ENCODE measurements at regions not wholly inside any gene's neighbourhood (a gene's known extent, or its start where the extent isn't known, plus 50 kb on each side); places are given as distances from the start of the nearest gene placed in this dataset.

DNA sequence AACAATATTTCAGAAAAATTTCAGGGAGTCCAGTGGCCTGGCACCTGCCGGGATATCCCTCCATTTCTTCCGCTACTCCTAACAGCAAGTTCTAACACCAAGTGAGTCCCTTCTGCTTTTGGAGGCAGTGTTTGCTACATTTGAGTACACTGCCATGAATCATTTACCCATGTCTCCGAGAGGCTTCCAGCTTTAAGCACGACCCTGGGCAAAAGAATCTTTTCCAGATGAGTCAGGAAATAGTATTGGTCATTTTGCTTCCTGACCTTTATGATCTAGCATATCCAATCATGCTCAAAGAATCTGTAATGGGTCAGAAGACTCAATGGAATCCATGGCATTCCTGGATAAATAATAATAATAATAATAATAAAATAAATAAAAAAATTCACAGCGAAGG lies 60.7 kb upstream of the FMN2 start:
- H3K36me3 Mint-ChIP-seq (ENCODE audit: insufficient read depth, unreplicated experiment), result no peaks in the 10 kb centered on the region

DNA sequence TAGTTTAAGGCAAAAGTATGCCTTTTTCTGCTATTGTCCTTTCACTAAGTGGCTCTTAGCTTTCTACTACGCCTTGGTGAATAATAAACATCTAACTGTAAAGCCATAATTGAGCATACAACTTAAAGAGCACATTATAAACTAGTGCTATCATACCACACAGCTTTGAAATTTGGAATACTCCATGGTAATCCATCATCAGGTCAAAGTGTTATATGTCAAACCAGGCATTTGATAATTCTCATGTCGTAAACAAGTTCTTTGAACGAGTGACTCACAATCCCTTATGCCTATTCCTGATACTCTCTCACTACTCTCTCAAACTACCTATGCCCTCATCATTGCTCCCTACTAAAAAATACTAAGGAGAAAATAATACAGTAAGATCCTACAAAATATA lies 60.3 kb upstream of the FMN2 start:
- TF ChIP-seq, protein P1, sequence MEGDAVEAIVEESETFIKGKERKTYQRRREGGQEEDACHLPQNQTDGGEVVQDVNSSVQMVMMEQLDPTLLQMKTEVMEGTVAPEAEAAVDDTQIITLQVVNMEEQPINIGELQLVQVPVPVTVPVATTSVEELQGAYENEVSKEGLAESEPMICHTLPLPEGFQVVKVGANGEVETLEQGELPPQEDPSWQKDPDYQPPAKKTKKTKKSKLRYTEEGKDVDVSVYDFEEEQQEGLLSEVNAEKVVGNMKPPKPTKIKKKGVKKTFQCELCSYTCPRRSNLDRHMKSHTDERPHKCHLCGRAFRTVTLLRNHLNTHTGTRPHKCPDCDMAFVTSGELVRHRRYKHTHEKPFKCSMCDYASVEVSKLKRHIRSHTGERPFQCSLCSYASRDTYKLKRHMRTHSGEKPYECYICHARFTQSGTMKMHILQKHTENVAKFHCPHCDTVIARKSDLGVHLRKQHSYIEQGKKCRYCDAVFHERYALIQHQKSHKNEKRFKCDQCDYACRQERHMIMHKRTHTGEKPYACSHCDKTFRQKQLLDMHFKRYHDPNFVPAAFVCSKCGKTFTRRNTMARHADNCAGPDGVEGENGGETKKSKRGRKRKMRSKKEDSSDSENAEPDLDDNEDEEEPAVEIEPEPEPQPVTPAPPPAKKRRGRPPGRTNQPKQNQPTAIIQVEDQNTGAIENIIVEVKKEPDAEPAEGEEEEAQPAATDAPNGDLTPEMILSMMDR (IDR thresholded peaks at IDR 0.05; ENCODE audit: unreplicated experiment), result no peak
- peaks cover 32% of the 10 kb centered on the region for H3K4me1 Mint-ChIP-seq (ENCODE audit: low read depth, unreplicated experiment)
- H3K36me3 Mint-ChIP-seq (ENCODE audit: insufficient read depth, unreplicated experiment), result no peaks in the 10 kb centered on the region
- no TSS peak for BruUV-seq (replicated peaks)
- no peaks in the 10 kb centered on the region for H3K9me3 Mint-ChIP-seq (ENCODE audit: low read depth, unreplicated experiment)
- peak overlapping the region; percentile 3 for H3K27ac Mint-ChIP-seq (ENCODE audit: unreplicated experiment)
- CTCF ChIA-PET, result interaction anchor here (0.7 to 0.9 kb wide), 2 partner anchors 158 to 645 kb away, joined by 3 read pairs; partner anchors contain the start of gene CHRM3
- DNase-seq, result no peak
- intact Hi-C loops (cut with micrococcal nuclease; ENCODE audit: unreplicated experiment), result loop anchor here (10.0 kb wide), 1 partner anchor 493 kb away; no protein-coding TSS in a partner anchor
- H3K4me3 Mint-ChIP-seq (ENCODE audit: low read depth, unreplicated experiment), result no peak overlapping the region
- no peaks in the 10 kb centered on the region for H3K27me3 Mint-ChIP-seq (ENCODE audit: unreplicated experiment)

More for the DNA sequence above, 60.7 kb upstream of the FMN2 start:
- intact Hi-C loops (cut with micrococcal nuclease; ENCODE audit: unreplicated experiment), result loop anchor here (10.0 kb wide), 1 partner anchor 494 kb away; no protein-coding TSS in a partner anchor
- Mint-ChIP-seq H3K4me3 (ENCODE audit: low read depth, unreplicated experiment) (no peak overlapping the region), H3K27me3 (ENCODE audit: unreplicated experiment) (no peaks in the 10 kb centered on the region), H3K9me3 (ENCODE audit: low read depth, unreplicated experiment) (no peaks in the 10 kb centered on the region), H3K27ac (ENCODE audit: unreplicated experiment) (peak overlapping the region; percentile 3), H3K4me1 (ENCODE audit: low read depth, unreplicated experiment) (peaks cover 32% of the 10 kb centered on the region)
- TF ChIP-seq, protein P1 (IDR thresholded peaks at IDR 0.05; ENCODE audit: unreplicated experiment), result no peak
- BruUV-seq (replicated peaks), result no TSS peak
- CTCF ChIA-PET, result interaction anchor here (0.7 to 0.9 kb wide), 2 partner anchors 158 to 645 kb away, joined by 3 read pairs; partner anchors contain the start of gene CHRM3
- peak; percentile 31 for DNase-seq

DNA sequence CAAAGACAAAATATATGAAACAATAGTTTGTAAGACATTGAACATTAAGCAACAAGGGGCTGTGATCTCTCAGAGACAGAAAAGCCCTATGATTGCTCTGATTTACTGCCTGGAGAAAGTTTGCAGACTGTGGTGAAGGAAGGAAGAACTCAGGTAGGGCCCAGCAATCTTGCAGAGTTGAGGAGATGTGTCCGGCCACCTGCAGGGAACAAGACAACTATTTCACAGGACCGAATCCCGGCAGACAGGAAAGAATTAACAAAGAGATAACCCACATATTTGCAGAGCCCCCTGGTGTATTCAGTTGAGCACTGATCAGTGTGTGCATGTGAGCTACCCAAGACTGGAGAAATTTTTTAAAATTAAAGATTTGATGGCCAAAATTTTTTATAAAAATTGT lies 58.3 kb upstream of the FMN2 start:
- Mint-ChIP-seq H3K4me3 (ENCODE audit: low read depth, unreplicated experiment) (no peak overlapping the region), H3K27me3 (ENCODE audit: unreplicated experiment) (no peaks in the 10 kb centered on the region), H3K36me3 (ENCODE audit: insufficient read depth, unreplicated experiment) (no peaks in the 10 kb centered on the region), H3K9me3 (ENCODE audit: low read depth, unreplicated experiment) (no peaks in the 10 kb centered on the region), H3K4me1 (ENCODE audit: low read depth, unreplicated experiment) (peaks cover 32% of the 10 kb centered on the region), H3K27ac (ENCODE audit: unreplicated experiment) (no peak overlapping the region)
- DNase-seq, result no peak
- CTCF ChIA-PET, result no interaction called here
- BruUV-seq (replicated peaks), result no TSS peak
- TF ChIP-seq, protein P1 (IDR thresholded peaks at IDR 0.05; ENCODE audit: unreplicated experiment), result no peak
- intact Hi-C loops (cut with micrococcal nuclease; ENCODE audit: unreplicated experiment), result loop anchor here (10.0 kb wide), 1 partner anchor 491 kb away; no protein-coding TSS in a partner anchor

DNA sequence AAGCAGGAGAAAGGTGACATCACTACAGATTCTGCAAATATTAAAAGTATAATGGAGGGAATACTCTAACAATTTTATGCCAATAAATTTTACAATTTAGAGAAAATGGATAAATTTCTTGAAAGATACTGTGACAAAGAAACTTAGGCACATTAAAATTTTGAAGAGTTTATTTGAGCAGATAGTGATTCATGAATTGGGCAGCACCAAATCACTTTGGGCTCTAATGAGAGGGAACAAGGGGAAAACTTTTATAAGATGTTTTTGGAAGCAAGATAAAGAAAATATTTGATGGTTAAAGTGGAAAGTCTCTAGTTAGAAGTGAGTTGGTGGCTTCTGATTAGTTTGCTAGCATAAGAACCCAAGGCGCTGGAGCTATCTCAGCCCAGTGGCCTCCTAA lies 55.2 kb upstream of the FMN2 start:
- Mint-ChIP-seq H3K36me3 (ENCODE audit: insufficient read depth, unreplicated experiment) (no peaks in the 10 kb centered on the region), H3K4me3 (ENCODE audit: low read depth, unreplicated experiment) (no peak overlapping the region), H3K27ac (ENCODE audit: unreplicated experiment) (no peak overlapping the region), H3K9me3 (ENCODE audit: low read depth, unreplicated experiment) (no peaks in the 10 kb centered on the region), H3K4me1 (ENCODE audit: low read depth, unreplicated experiment) (peaks cover 12% of the 10 kb centered on the region), H3K27me3 (ENCODE audit: unreplicated experiment) (no peaks in the 10 kb centered on the region)
- TF ChIP-seq, protein P1 (IDR thresholded peaks at IDR 0.05; ENCODE audit: unreplicated experiment), result no peak
- no TSS peak for BruUV-seq (replicated peaks)
- CTCF ChIA-PET, result no interaction called here
- no peak for DNase-seq
- intact Hi-C loops (cut with micrococcal nuclease; ENCODE audit: unreplicated experiment), result loop anchor here (10.0 kb wide), 1 partner anchor 488 kb away; no protein-coding TSS in a partner anchor
